ENCODE measurements at regions not wholly inside any gene's neighbourhood (a gene's known extent, or its start where the extent isn't known, plus 50 kb on each side); places are given as distances from the start of the nearest gene placed in this dataset.

GRCh38 chr10:127610816-127611215, 61.7 kb downstream of the NPS start:
- no peak for TF ChIP-seq POLR2A (IDR thresholded peaks at IDR 0.05)
- TF ChIP-seq CTCF (IDR thresholded peaks at IDR 0.05): no peak
- WGBS (ENCODE audit: insufficient coverage, low coverage, low lambda C conversion rate, missing lambda C conversion rate): 33% methylated on average over 1 of the region's 1 CpG
- Histone ChIP-seq H3K27ac (no peak overlapping the region), H3K27me3 (no peaks in the 10 kb centered on the region), H3K9me3 (no peaks in the 10 kb centered on the region), H3K4me3 (no peak overlapping the region), H3K36me3 (no peaks in the 10 kb centered on the region), H3K4me1 (no peaks in the 10 kb centered on the region)
- DNase-seq (no peak), ATAC-seq (no peak)
- intact Hi-C loops (cut with DNase I): no loop called here

GRCh38 chr10:127614484-127615017, 65.4 kb downstream of the NPS start:
- Histone ChIP-seq H3K27me3 (no peaks in the 10 kb centered on the region), H3K4me3 (no peak overlapping the region), H3K4me1 (no peaks in the 10 kb centered on the region), H3K36me3 (no peaks in the 10 kb centered on the region), H3K9me3 (no peaks in the 10 kb centered on the region), H3K27ac (no peak overlapping the region)
- 41% methylated on average over 7 of the region's 7 CpGs for WGBS (ENCODE audit: insufficient coverage, low coverage, low lambda C conversion rate, missing lambda C conversion rate)
- intact Hi-C loops (cut with DNase I): no loop called here
- TF ChIP-seq POLR2A (IDR thresholded peaks at IDR 0.05) (no peak), CTCF (IDR thresholded peaks at IDR 0.05) (no peak)
- ATAC-seq (no peak), DNase-seq (no peak)

GRCh38 chr10:127618797-127619196, 69.7 kb downstream of the NPS start:
- 33% methylated on average over 3 of the region's 3 CpGs for WGBS (ENCODE audit: insufficient coverage, low coverage, low lambda C conversion rate, missing lambda C conversion rate)
- H3K4me1 ChIP-seq: no peaks in the 10 kb centered on the region
- intact Hi-C loops (cut with DNase I): no loop called here
- no peaks in the 10 kb centered on the region for H3K36me3 ChIP-seq
- DNase-seq (no peak), ATAC-seq (no peak)
- no peaks in the 10 kb centered on the region for H3K9me3 ChIP-seq
- H3K27ac ChIP-seq: no peak overlapping the region
- H3K4me3 ChIP-seq: no peak overlapping the region
- TF ChIP-seq CTCF (IDR thresholded peaks at IDR 0.05) (no peak), POLR2A (IDR thresholded peaks at IDR 0.05) (no peak)
- no peaks in the 10 kb centered on the region for H3K27me3 ChIP-seq

GRCh38 chr10:127619546-127620325, 70.6 kb downstream of the NPS start:
- WGBS (ENCODE audit: insufficient coverage, low coverage, low lambda C conversion rate, missing lambda C conversion rate): 32% methylated on average over 4 of the region's 5 CpGs
- Histone ChIP-seq H3K4me1 (no peaks in the 10 kb centered on the region), H3K27ac (no peak overlapping the region), H3K36me3 (no peaks in the 10 kb centered on the region), H3K9me3 (no peaks in the 10 kb centered on the region), H3K4me3 (no peak overlapping the region), H3K27me3 (no peaks in the 10 kb centered on the region)
- ATAC-seq (no peak), DNase-seq (no peak)
- TF ChIP-seq CTCF (IDR thresholded peaks at IDR 0.05) (no peak), POLR2A (IDR thresholded peaks at IDR 0.05) (no peak)
- intact Hi-C loops (cut with DNase I): no loop called here
